GM18907 (cell line): ENCODE measurements at regions not wholly inside any gene's neighbourhood (a gene's known extent, or its start where the extent isn't known, plus 50 kb on each side); places are given as distances from the start of the nearest gene placed in this dataset.

Experiments used
- ATAC-seq: cut with Tn5 transposase; IDR thresholded peaks from one replicate; pipeline ENCODE4 v1.9.1; 2021; ENCODE audit warnings: mild to moderate bottlenecking, moderate library complexity; ENCODE audit not compliant: unreplicated experiment

GRCh38 chr5:4101189-4101588, 505.6 kb downstream of the IRX1 start:
- no peak for ATAC-seq

- ATAC-seq, result no peak
Measured at GRCh38 chr5:4104831-4105597, 509.4 kb downstream of the IRX1 start.

- ATAC-seq, result no peak
Measured at GRCh38 chr5:4108690-4109089, 513.1 kb downstream of the IRX1 start.

GRCh38 chr5:4113426-4113825, 517.8 kb downstream of the IRX1 start:
- no peak for ATAC-seq

GRCh38 chr5:4113905-4114304, 518.3 kb downstream of the IRX1 start:
- ATAC-seq, result no peak

- no peak for ATAC-seq
Measured at GRCh38 chr5:4114452-4114851, 518.8 kb downstream of the IRX1 start.

GRCh38 chr5:4116834-4117233, 521.2 kb downstream of the IRX1 start:
- ATAC-seq, result no peak

- no peak for ATAC-seq
Measured at GRCh38 chr5:4124221-4124970, 528.8 kb downstream of the IRX1 start.

- ATAC-seq, result no peak
Measured at GRCh38 chr5:4128994-4129393, 533.4 kb downstream of the IRX1 start.

GRCh38 chr5:4129523-4129922, 533.9 kb downstream of the IRX1 start:
- no peak for ATAC-seq

- no peak for ATAC-seq
Measured at GRCh38 chr5:4130819-4131218, 535.2 kb downstream of the IRX1 start.

GRCh38 chr5:4137781-4138180, 542.1 kb downstream of the IRX1 start:
- no peak for ATAC-seq

- no peak for ATAC-seq
Measured at GRCh38 chr5:4142842-4143241, 547.2 kb downstream of the IRX1 start.

- ATAC-seq, result no peak
Measured at GRCh38 chr5:4144411-4145007, 548.9 kb downstream of the IRX1 start.

GRCh38 chr5:4145511-4145910, 549.9 kb downstream of the IRX1 start:
- no peak for ATAC-seq

- no peak for ATAC-seq
Measured at GRCh38 chr5:4148009-4148408, 552.4 kb downstream of the IRX1 start.

- ATAC-seq, result no peak
Measured at GRCh38 chr5:4150067-4150466, 554.4 kb downstream of the IRX1 start.

GRCh38 chr5:4156153-4156552, 560.5 kb downstream of the IRX1 start:
- ATAC-seq, result no peak

GRCh38 chr5:4156889-4157288, 561.3 kb downstream of the IRX1 start:
- ATAC-seq, result no peak

GRCh38 chr5:4158750-4159447, 563.3 kb downstream of the IRX1 start:
- no peak for ATAC-seq

- ATAC-seq, result no peak
Measured at GRCh38 chr5:4159681-4160080, 564.0 kb downstream of the IRX1 start.
